MV-4-11 (cell line): ENCODE measurements at regions not wholly inside any gene's neighbourhood (a gene's known extent, or its start where the extent isn't known, plus 50 kb on each side); places are given as distances from the start of the nearest gene placed in this dataset.
"Not testable (repeated sequence)": the region's sequence is repeated elsewhere in the genome, so short reads cannot be mapped to it uniquely, and the experiment has no call there.

Source experiments
- DNase-seq: peaks from one replicate; lab custom pipeline; 2025; lab: John Stamatoyannopoulos, UW

DNA sequence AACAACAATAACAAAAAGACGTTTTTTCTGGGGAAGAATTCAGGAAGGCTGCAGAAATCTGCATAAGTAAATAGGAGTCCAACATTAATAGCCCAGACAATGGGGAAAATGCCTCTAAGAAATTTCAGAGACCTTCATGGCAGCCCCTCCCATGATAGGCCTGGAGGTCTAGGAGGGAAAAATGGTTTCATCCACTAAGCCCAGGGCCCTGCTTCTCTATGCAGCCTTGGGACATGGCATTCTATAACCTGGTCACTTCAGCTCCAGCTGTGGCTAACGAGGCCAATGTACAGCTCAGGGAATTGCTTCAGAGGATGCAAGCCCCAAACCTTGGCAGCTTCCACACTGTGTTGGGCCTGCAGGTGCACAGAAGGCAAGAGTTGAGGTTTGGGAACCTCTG, 125.6 kb upstream of the GMNC start:
- no peak for DNase-seq

DNA sequence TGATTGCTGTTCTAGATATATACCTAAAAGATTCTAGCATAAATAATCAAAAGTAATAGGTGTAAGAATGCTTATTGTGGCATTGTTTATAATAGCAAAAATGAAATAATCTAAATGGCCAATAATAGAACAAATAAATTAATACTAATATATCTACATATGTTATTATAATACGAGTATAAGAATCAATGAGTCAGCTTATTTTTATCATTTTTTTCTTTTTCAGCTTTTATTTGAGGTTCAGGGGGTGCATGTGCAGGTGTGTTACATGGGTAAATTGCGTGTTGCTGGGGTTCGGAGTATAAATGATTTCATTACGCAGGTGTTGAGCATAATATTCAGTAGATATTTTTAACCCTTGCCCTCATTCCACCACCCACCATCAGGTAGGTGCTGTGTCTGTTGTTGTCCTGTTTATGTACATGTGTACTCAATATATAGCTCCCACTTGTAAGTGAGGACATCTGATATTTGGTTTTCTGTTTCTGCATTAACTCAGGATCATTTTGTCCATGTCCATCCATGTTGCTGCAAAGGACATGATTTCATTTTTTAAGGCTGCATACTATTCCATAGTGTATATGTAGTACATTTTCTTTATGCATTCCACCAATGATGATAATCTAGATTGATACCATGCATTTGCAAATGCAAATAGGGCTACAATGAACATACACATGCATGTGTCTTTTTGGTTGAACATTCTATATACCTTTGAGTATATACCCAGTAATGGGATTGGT, 122.2 kb upstream of the GMNC start:
- no peak for DNase-seq

DNA sequence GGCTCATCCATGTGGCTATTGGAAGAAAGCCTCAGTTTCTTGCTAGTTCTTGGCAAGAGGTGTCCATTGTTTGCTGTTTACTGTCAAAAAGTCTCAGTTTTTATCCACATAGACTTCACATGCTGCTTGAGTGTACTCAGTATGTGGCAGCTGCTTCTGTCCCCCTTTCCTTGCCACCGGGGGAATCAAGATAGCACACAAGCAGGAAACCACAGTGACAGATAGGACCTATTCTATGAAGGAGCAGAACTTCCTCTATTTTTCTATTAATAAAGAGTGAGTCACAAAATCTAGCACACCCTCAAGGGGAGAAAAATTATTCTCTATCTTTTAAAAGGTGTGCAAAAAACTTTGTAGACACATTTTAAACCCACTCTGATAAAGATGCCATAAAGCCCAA, 121.4 kb upstream of the GMNC start:
- no peak for DNase-seq

DNA sequence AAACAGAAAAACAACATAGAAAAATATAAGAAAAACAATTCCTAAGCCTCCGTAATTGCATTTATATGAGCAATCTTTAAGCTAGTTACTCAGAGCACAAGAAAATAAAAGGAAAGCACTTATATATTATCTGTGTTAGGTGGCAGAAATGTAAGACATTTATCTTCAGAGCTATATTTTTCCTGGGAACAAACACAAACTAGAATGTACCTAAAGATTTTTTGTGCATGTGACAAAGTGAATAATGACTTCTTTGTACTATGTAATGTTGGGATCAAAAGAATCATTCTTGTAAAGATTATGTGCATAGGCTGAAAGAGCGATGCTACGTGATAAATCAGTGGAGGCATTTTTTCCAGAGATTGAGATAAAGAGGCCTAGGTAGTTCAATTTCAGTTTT, 111.3 kb upstream of the GMNC start:
- DNase-seq: no peak

DNA sequence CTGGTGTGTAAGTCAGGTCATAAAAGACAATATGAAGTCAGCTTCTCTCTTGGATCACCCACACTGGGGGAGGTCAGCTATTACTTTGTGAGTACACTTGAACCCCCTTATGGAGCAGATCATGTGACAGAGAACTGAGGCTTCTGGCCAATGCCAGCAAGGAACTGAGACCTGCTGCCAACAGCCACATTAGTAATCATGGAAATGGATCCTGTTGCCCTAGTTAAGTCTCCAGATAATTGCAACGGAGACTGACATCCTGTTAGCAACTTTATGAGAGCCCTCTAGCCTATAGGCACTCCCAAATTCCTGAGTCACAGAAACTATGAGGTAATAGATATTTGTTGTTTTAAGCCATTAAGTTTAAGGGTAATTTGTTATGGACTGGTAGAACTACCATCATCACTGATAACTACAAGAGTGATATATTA, 110.4 kb upstream of the GMNC start:
- DNase-seq: no peak

DNA sequence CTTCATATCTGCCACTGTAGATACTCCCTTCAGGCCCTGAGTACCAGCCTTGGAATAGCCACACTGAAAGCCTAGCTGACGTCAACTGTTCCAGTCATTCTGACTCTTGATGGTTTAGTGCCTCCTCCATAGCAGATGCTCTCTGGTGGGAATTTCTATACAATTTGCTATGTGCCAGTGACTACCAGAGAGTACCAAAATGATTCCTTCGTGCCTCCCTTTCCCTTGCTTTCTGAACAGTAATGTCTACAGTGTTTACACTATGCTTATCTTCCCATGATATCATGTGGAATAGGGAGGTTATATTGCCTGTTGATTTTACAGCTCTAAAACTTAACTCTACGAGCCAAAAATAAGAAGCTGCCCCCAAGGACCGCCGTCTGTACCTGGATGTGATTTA, 109.7 kb upstream of the GMNC start:
- DNase-seq: no peak

DNA sequence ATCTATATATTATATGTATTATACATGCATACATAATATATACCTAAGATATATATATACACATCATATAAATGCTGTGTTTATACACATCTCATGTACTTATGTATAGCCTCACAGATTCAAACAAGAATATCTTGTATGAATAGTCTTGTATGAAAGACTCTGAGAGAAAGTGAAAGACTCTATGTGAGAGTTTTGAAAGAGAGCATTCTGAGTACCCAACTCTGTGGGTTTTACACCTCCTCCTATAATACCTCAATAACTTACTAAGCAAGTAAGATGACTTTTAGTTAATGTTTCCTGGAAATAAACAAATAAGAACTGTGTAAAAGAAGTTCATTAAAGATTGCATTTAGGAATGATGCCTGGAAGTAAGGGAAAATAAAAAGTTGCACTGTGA, 108.1 kb upstream of the GMNC start:
- DNase-seq: no peak

DNA sequence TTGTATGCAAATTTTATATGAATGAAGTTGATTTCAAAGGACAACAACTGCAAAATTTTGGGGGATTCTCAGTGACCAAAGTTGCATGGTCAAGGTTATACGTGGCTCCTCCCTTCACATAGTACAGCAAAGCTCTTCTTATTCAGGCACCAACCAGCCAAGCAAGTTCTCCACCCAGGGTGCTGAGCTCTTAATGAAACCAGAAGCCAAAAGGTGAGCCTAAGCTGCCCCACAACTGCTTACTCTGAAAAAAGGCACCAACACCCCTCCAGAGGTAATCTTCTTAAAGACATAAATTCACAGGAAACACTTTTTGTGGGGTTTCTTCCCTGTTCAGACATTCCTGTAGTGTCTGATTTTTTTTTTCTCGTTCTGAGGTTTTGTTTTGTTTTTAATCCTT, 106.1 kb upstream of the GMNC start:
- DNase-seq: no peak

DNA sequence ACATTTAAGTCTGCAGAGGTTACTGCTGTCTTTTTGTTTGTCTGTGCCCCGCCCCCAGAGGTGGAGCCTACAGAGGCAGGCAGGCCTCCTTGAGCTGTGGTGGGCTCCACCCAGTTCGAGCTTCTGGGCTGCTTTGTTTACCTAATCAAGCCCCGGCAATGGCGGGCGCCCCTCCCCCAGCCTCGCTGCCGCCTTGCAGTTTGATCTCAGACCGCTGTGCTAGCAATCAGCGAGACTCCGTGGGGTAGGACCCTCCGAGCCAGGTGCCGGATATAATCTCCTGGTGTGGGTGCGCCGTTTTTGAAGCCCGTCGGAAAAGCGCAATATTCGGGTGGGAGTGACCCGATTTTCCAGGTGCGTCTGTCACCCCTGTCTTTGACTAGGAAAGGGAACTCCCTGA, 102.4 kb upstream of the GMNC start:
- DNase-seq: not testable (repeated sequence)

DNA sequence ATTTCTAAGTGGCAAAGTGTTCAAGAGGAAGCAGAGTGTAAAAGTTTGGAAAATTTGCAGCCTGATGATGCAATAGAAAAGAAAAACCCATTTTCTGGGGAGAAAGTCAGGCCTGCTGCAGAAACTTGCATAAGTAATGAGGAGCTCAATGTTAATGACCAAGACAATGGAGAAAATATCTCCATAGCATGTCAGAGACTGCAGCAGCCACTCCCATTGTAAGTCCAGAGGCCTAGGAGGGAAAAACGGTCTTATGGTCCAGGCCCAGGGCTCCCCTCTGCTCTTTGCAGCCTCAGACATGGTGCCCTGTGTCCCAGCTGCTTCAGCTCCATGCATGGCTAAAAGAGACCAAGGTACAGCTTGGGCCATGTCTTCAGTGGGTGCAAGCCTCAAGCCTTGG, 96.6 kb upstream of the GMNC start:
- no peak for DNase-seq

DNA sequence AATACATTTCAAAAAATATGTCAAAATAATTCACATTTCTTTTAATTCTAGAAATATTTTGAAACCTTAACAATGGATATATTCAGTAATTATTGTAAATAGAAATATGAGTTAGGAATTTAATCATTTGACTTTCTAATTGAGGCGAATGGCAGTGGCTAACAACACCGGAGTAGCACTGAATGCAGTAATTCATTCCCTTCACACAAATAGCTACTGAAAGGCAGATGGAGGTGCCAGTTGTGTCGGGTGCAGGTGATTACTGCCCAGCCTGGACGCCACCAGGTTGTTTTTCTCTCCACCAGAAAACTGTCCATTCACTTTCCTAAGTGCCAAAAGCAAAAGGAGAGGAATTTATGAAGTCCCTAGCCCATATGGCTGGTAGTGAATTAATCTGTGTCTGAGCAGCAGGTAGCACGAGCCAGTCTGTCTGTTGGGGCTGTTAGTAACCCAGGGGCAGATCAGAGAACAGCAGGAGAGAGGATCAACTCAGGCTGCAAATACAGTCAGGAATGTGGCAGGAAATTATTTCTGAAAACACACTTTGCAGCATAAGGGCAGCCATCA, 79.3 kb upstream of the GMNC start:
- no peak for DNase-seq

DNA sequence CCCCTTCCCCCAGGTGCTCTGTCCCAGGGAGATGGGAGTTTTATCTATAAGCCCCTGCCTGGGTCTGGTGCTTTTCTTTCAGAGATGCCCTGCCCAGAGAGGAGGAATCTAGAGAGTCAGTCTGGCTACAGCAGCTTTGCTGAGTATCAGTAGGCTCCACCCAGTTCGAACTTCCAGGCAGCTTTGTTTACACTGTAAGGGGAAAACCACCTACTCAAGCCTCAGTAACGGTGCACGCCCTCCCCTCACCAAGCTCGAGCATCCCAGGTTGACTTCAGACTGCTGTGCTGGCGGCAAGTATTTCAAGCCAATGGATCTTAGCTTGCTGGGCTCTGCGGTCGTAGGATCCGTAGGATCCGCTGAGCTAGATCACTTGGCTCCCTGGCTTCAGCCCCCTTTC, 72.1 kb upstream of the GMNC start:
- DNase-seq: not testable (repeated sequence)

DNA sequence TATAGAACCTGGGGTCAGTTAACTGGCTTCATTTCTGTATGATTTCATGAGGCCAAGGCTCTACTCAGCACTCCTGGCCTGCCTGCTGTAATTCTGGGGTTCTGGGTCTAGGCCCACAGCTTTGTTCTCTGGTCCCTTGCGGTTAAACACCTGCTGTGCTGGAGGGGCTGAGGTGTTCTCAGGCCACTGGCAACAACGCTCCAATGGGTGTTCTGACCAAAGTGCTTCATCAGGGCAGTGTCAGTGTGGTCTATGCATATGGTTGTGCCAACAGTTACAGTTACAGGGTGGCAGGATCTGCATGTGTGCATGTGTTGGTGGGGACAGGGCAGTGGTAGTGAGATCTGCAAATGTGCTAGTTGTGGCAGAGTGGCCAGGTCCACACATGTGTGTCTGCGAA, 64.1 kb upstream of the GMNC start:
- no peak for DNase-seq

DNA sequence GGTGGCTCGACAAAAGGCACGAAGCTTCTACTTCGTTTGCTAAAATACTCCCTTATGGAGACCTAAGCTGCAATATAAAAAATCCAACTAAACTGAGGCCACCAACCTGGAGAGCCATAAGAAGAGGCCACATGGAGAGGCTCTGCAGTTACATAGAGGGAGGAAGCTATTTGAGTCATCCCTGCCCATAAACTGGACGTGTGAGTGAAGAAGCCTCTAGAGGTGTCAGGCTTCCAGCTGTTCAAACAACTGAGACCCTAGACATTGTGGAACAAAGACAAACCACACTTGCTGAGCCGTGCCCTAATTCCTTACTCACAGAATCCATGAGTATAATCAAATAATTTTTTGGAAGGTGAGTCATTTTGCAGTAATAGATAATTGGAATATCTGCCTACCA, 50.2 kb upstream of the GMNC start:
- no peak for DNase-seq
